ENCODE measurements at regions not wholly inside any gene's neighbourhood (a gene's known extent, or its start where the extent isn't known, plus 50 kb on each side); places are given as distances from the start of the nearest gene placed in this dataset.
"Not testable (repeated sequence)": the region's sequence is repeated elsewhere in the genome, so short reads cannot be mapped to it uniquely, and the experiment has no call there.

- H3K27me3 ChIP-seq (ENCODE audit: insufficient read depth, low read length, poor library complexity): no peaks in the 10 kb centered on the region
- H2BK15ac ChIP-seq (replicated peaks; ENCODE audit: low read depth): no peak overlapping the region
- H3K18ac ChIP-seq (ENCODE audit: low read length): no peak overlapping the region
- no peak overlapping the region for H2BK5ac ChIP-seq (ENCODE audit: low read length)
- H3K79me2 ChIP-seq (ENCODE audit: control insufficient read depth, insufficient read depth, low read length): no peaks in the 10 kb centered on the region
- no peak overlapping the region for H4K8ac ChIP-seq (ENCODE audit: low read depth, low read length)
- H3K56ac ChIP-seq (ENCODE audit: low read length): no peak overlapping the region
- no peaks in the 10 kb centered on the region for H3K79me1 ChIP-seq (ENCODE audit: low read length)
- no peak overlapping the region for H3K4ac ChIP-seq (ENCODE audit: low read depth, low read length)
- no peak overlapping the region for H3K23ac ChIP-seq (ENCODE audit: low read length)
- no peak overlapping the region for H3K4me2 ChIP-seq (ENCODE audit: low read length)
- no peaks in the 10 kb centered on the region for H3K4me1 ChIP-seq (ENCODE audit: control insufficient read depth, low read depth, low read length)
- no peak overlapping the region for H3K27ac ChIP-seq (ENCODE audit: low read depth, low read length)
- no CpG with 5 or more reads among the region's 1 CpG for WGBS (ENCODE audit: extremely low coverage, insufficient coverage, low lambda C conversion rate)
- H4K5ac ChIP-seq (ENCODE audit: low read length): no peak overlapping the region
- no peak for DNase-seq
- H2AK5ac ChIP-seq (ENCODE audit: low read length): no peak overlapping the region
- H2BK120ac ChIP-seq (ENCODE audit: low read depth, low read length): no peak overlapping the region
- H3K9ac ChIP-seq (ENCODE audit: low read length): no peak overlapping the region
- H3K4me3 ChIP-seq (ENCODE audit: low read length): no peak overlapping the region
- no peaks in the 10 kb centered on the region for H3K36me3 ChIP-seq (ENCODE audit: control insufficient read depth, insufficient read depth, low read length)
Measured at GRCh38 chr2:76178610-76179009, 467.9 kb upstream of the GCFC2 start.

DNA sequence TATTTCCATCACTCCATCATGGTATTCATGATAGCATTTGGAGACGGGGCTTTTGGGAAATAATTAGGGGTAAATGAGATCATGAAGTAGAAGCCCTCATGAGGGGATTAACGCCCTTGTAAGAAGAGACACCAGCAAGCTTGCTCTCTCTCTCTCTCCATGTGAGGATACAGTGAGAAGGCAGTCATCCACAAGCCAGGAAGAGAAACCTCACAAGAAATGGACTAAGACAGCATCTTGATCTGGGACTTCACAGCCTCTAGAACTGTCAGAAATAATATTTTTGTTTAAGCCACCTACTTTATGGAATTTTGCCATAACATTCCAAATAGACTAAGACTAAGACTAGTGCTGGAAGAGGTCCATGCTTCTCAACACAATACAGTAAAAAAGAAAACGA lies 464.6 kb upstream of the GCFC2 start:
- Histone ChIP-seq H2AK5ac (ENCODE audit: low read length) (no peak overlapping the region), H3K27ac (ENCODE audit: low read depth, low read length) (no peak overlapping the region), H2BK15ac (replicated peaks; ENCODE audit: low read depth) (no peak overlapping the region), H2BK120ac (ENCODE audit: low read depth, low read length) (no peak overlapping the region), H3K56ac (ENCODE audit: low read length) (no peak overlapping the region), H4K8ac (ENCODE audit: low read depth, low read length) (no peak overlapping the region), H3K18ac (ENCODE audit: low read length) (no peak overlapping the region), H3K4ac (ENCODE audit: low read depth, low read length) (no peak overlapping the region), H3K27me3 (ENCODE audit: insufficient read depth, low read length, poor library complexity) (no peaks in the 10 kb centered on the region), H3K4me2 (ENCODE audit: low read length) (no peak overlapping the region), H3K9ac (ENCODE audit: low read length) (no peak overlapping the region), H3K4me3 (ENCODE audit: low read length) (no peak overlapping the region), H3K23ac (ENCODE audit: low read length) (no peak overlapping the region), H3K79me2 (ENCODE audit: control insufficient read depth, insufficient read depth, low read length) (no peaks in the 10 kb centered on the region), H2BK5ac (ENCODE audit: low read length) (no peak overlapping the region), H3K79me1 (ENCODE audit: low read length) (no peaks in the 10 kb centered on the region), H3K36me3 (ENCODE audit: control insufficient read depth, insufficient read depth, low read length) (no peaks in the 10 kb centered on the region), H4K5ac (ENCODE audit: low read length) (no peak overlapping the region), H3K4me1 (ENCODE audit: control insufficient read depth, low read depth, low read length) (no peaks in the 10 kb centered on the region)
- no peak for DNase-seq
- WGBS (ENCODE audit: extremely low coverage, insufficient coverage, low lambda C conversion rate): no CpG with 5 or more reads among the region's 3 CpGs

GRCh38 chr2:76174505-76174904 lies 463.8 kb upstream of the GCFC2 start:
- Histone ChIP-seq H3K23ac (ENCODE audit: low read length) (no peak overlapping the region), H3K27ac (ENCODE audit: low read depth, low read length) (no peak overlapping the region), H2AK5ac (ENCODE audit: low read length) (no peak overlapping the region), H3K79me1 (ENCODE audit: low read length) (no peaks in the 10 kb centered on the region), H3K4me2 (ENCODE audit: low read length) (no peak overlapping the region), H3K9ac (ENCODE audit: low read length) (no peak overlapping the region), H3K4me1 (ENCODE audit: control insufficient read depth, low read depth, low read length) (no peaks in the 10 kb centered on the region), H3K36me3 (ENCODE audit: control insufficient read depth, insufficient read depth, low read length) (no peaks in the 10 kb centered on the region), H3K56ac (ENCODE audit: low read length) (no peak overlapping the region), H3K4ac (ENCODE audit: low read depth, low read length) (no peak overlapping the region), H3K27me3 (ENCODE audit: insufficient read depth, low read length, poor library complexity) (no peaks in the 10 kb centered on the region), H2BK120ac (ENCODE audit: low read depth, low read length) (no peak overlapping the region), H3K4me3 (ENCODE audit: low read length) (no peak overlapping the region), H2BK5ac (ENCODE audit: low read length) (no peak overlapping the region), H4K5ac (ENCODE audit: low read length) (no peak overlapping the region), H2BK15ac (replicated peaks; ENCODE audit: low read depth) (no peak overlapping the region), H3K18ac (ENCODE audit: low read length) (no peak overlapping the region), H4K8ac (ENCODE audit: low read depth, low read length) (no peak overlapping the region), H3K79me2 (ENCODE audit: control insufficient read depth, insufficient read depth, low read length) (no peaks in the 10 kb centered on the region)
- WGBS (ENCODE audit: extremely low coverage, insufficient coverage, low lambda C conversion rate): no CpG with 5 or more reads among the region's 2 CpGs
- DNase-seq: no peak

GRCh38 chr2:76173206-76173605 lies 462.5 kb upstream of the GCFC2 start:
- not testable (repeated sequence) for H3K79me1 ChIP-seq (ENCODE audit: low read length); H3K18ac ChIP-seq (ENCODE audit: low read length); H3K27ac ChIP-seq (ENCODE audit: low read depth, low read length); H3K23ac ChIP-seq (ENCODE audit: low read length); H2AK5ac ChIP-seq (ENCODE audit: low read length); H4K8ac ChIP-seq (ENCODE audit: low read depth, low read length); H3K9ac ChIP-seq (ENCODE audit: low read length); H2BK15ac ChIP-seq (replicated peaks; ENCODE audit: low read depth); DNase-seq; H3K27me3 ChIP-seq (ENCODE audit: insufficient read depth, low read length, poor library complexity); H2BK5ac ChIP-seq (ENCODE audit: low read length); H3K4ac ChIP-seq (ENCODE audit: low read depth, low read length); H3K4me3 ChIP-seq (ENCODE audit: low read length); H3K79me2 ChIP-seq (ENCODE audit: control insufficient read depth, insufficient read depth, low read length); H3K56ac ChIP-seq (ENCODE audit: low read length); H4K5ac ChIP-seq (ENCODE audit: low read length); H3K4me1 ChIP-seq (ENCODE audit: control insufficient read depth, low read depth, low read length); H2BK120ac ChIP-seq (ENCODE audit: low read depth, low read length); H3K36me3 ChIP-seq (ENCODE audit: control insufficient read depth, insufficient read depth, low read length); H3K4me2 ChIP-seq (ENCODE audit: low read length)
- no CpG with 5 or more reads among the region's 1 CpG for WGBS (ENCODE audit: extremely low coverage, insufficient coverage, low lambda C conversion rate)

GRCh38 chr2:76172154-76172595 lies 461.5 kb upstream of the GCFC2 start:
- not testable (repeated sequence) for H3K27ac ChIP-seq (ENCODE audit: low read depth, low read length); DNase-seq; H3K56ac ChIP-seq (ENCODE audit: low read length); H3K23ac ChIP-seq (ENCODE audit: low read length); H3K4ac ChIP-seq (ENCODE audit: low read depth, low read length); H2AK5ac ChIP-seq (ENCODE audit: low read length); H4K8ac ChIP-seq (ENCODE audit: low read depth, low read length); H2BK15ac ChIP-seq (replicated peaks; ENCODE audit: low read depth); H3K4me1 ChIP-seq (ENCODE audit: control insufficient read depth, low read depth, low read length); H2BK120ac ChIP-seq (ENCODE audit: low read depth, low read length); H2BK5ac ChIP-seq (ENCODE audit: low read length); H3K36me3 ChIP-seq (ENCODE audit: control insufficient read depth, insufficient read depth, low read length); H3K27me3 ChIP-seq (ENCODE audit: insufficient read depth, low read length, poor library complexity); H3K79me2 ChIP-seq (ENCODE audit: control insufficient read depth, insufficient read depth, low read length); H3K4me2 ChIP-seq (ENCODE audit: low read length); H3K18ac ChIP-seq (ENCODE audit: low read length); H3K9ac ChIP-seq (ENCODE audit: low read length); H3K4me3 ChIP-seq (ENCODE audit: low read length); H3K79me1 ChIP-seq (ENCODE audit: low read length); H4K5ac ChIP-seq (ENCODE audit: low read length)

- Histone ChIP-seq H3K79me1 (ENCODE audit: low read length) (no peaks in the 10 kb centered on the region), H3K56ac (ENCODE audit: low read length) (no peak overlapping the region), H3K79me2 (ENCODE audit: control insufficient read depth, insufficient read depth, low read length) (no peaks in the 10 kb centered on the region), H3K9ac (ENCODE audit: low read length) (no peak overlapping the region), H3K4me2 (ENCODE audit: low read length) (no peak overlapping the region), H3K4me1 (ENCODE audit: control insufficient read depth, low read depth, low read length) (no peaks in the 10 kb centered on the region), H2BK120ac (ENCODE audit: low read depth, low read length) (no peak overlapping the region), H3K18ac (ENCODE audit: low read length) (no peak overlapping the region), H3K23ac (ENCODE audit: low read length) (no peak overlapping the region), H2BK5ac (ENCODE audit: low read length) (no peak overlapping the region), H4K5ac (ENCODE audit: low read length) (no peak overlapping the region), H3K4me3 (ENCODE audit: low read length) (no peak overlapping the region), H3K27me3 (ENCODE audit: insufficient read depth, low read length, poor library complexity) (no peaks in the 10 kb centered on the region), H3K4ac (ENCODE audit: low read depth, low read length) (no peak overlapping the region), H4K8ac (ENCODE audit: low read depth, low read length) (no peak overlapping the region), H2AK5ac (ENCODE audit: low read length) (no peak overlapping the region), H3K27ac (ENCODE audit: low read depth, low read length) (no peak overlapping the region), H3K36me3 (ENCODE audit: control insufficient read depth, insufficient read depth, low read length) (no peaks in the 10 kb centered on the region), H2BK15ac (replicated peaks; ENCODE audit: low read depth) (no peak overlapping the region)
- WGBS (ENCODE audit: extremely low coverage, insufficient coverage, low lambda C conversion rate): no CpG with 5 or more reads among the region's 2 CpGs
- no peak for DNase-seq
Measured at GRCh38 chr2:76170856-76171255, 460.1 kb upstream of the GCFC2 start.

Data from mesendoderm (in vitro differentiated cells).